Right cardiac atrium (tissue), 5 donors: ENCODE measurements at regions not wholly inside any gene's neighbourhood (a gene's known extent, or its start where the extent isn't known, plus 50 kb on each side); places are given as distances from the start of the nearest gene placed in this dataset.

Experiments
- ATAC-seq, 2 donors: fragments of 200-7000 bp; cut with Tn5 transposase; one replicate each; pipeline versions ENCODE4 v1.8.0 to v1.9.1; 2020; ENCODE audit warnings: moderate library complexity in 2 of 2, mild to moderate bottlenecking in 1 of 2
- DNase-seq, 3 donors: peaks; one replicate each; pipeline ENCODE4 v3.0.0-alpha.2; 2020
- H3K27ac ChIP-seq: one replicate; pipeline ENCODE4 v1.5.1; 2013; ENCODE audit warnings: mild to moderate bottlenecking, low read length, control low read depth, moderate library complexity
- H3K27me3 ChIP-seq: one replicate; pipeline ENCODE4 v1.6.1; 2013; ENCODE audit not compliant: control insufficient read depth, insufficient read depth
- H3K4me1 ChIP-seq: one replicate; pipeline ENCODE4 v1.6.1; 2013; ENCODE audit warnings: low read length; ENCODE audit not compliant: control insufficient read depth, insufficient read depth
- H3K4me3 ChIP-seq: one replicate; pipeline ENCODE4 v1.5.1; 2013; ENCODE audit warnings: low read length, control low read depth
- H3K9me3 ChIP-seq: one replicate; pipeline ENCODE4 v1.6.1; 2013; ENCODE audit warnings: low read length; ENCODE audit not compliant: control insufficient read depth
- WGBS: extraction: QIAGEN DNeasy Blood & Tissue Kit; methylation state at CpG from one replicate; pipeline ENCODE4 v1.1.7; 2013; 5-methylcytosine and 5-hydroxymethylcytosine counted together
- intact Hi-C, 4 donors: fragments of 100-400 bp; cut with DNase I; formaldehyde crosslinking; loops; one replicate each; pipeline versions ENCODE4 v1.11.0 to v1.14.0; 2022 to 2023
- donor health status: healthy with polysubstance abuse.
- donor health status: DM: no; HTN: yes; CAD: no.
- donor health status: DM: no; HTN: no; CAD: no.
- donor health status: DM: no; HTN: yes; CAD: no; lungs with severe emphysema.
- donor health status: DM: yes; HTN: yes; CAD: no.

GRCh38 chr3:64975147-64975546 lies 287.3 kb upstream of the ADAMTS9 start:
- 66% methylated on average over 2 of the region's 2 CpGs for WGBS
- Histone ChIP-seq H3K27ac (no peak overlapping the region), H3K4me3 (no peak overlapping the region), H3K9me3 (no peaks in the 10 kb centered on the region), H3K27me3 (no peaks in the 10 kb centered on the region), H3K4me1 (peaks cover 4% of the 10 kb centered on the region)
- ATAC-seq (peak in 1 of 2 donors; percentile 14), DNase-seq (peak; percentile 55 to 74 (median 62))
- intact Hi-C loops: no loop called here

- H3K4me1 ChIP-seq: peaks cover 4% of the 10 kb centered on the region
- H3K27me3 ChIP-seq: no peaks in the 10 kb centered on the region
- intact Hi-C loops: no loop called here
- 84% methylated on average over 5 of the region's 5 CpGs for WGBS
- ATAC-seq (no peak), DNase-seq (no peak)
- H3K27ac ChIP-seq: no peak overlapping the region
- no peak overlapping the region for H3K4me3 ChIP-seq
- no peaks in the 10 kb centered on the region for H3K9me3 ChIP-seq
Measured at GRCh38 chr3:64974401-64974800, 286.6 kb upstream of the ADAMTS9 start.

- Histone ChIP-seq H3K4me3 (no peak overlapping the region), H3K9me3 (no peaks in the 10 kb centered on the region), H3K27me3 (no peaks in the 10 kb centered on the region), H3K4me1 (peaks cover 4% of the 10 kb centered on the region), H3K27ac (no peak overlapping the region)
- ATAC-seq (no peak), DNase-seq (no peak)
- intact Hi-C loops: no loop called here
- WGBS: 70% methylated on average over 1 of the region's 1 CpG
Measured at GRCh38 chr3:64972793-64973192, 285.0 kb upstream of the ADAMTS9 start.

- Histone ChIP-seq H3K27me3 (no peaks in the 10 kb centered on the region), H3K9me3 (no peaks in the 10 kb centered on the region), H3K27ac (no peak overlapping the region), H3K4me3 (no peak overlapping the region), H3K4me1 (peaks cover 4% of the 10 kb centered on the region)
- ATAC-seq (no peak), DNase-seq (no peak)
- 92% methylated on average over 1 of the region's 1 CpG for WGBS
- intact Hi-C loops: no loop called here
Measured at GRCh38 chr3:64971602-64972001, 283.8 kb upstream of the ADAMTS9 start.

- ATAC-seq: no peak
- DNase-seq: no peak
- Histone ChIP-seq H3K4me1 (peaks cover 4% of the 10 kb centered on the region), H3K9me3 (no peaks in the 10 kb centered on the region), H3K27ac (no peak overlapping the region), H3K27me3 (no peaks in the 10 kb centered on the region), H3K4me3 (no peak overlapping the region)
- 92% methylated on average over 3 of the region's 3 CpGs for WGBS
- intact Hi-C loops: no loop called here
Measured at GRCh38 chr3:64970634-64971033, 282.8 kb upstream of the ADAMTS9 start.

- no peak for ATAC-seq
- Histone ChIP-seq H3K27ac (no peak overlapping the region), H3K4me3 (no peak overlapping the region), H3K9me3 (no peaks in the 10 kb centered on the region), H3K27me3 (no peaks in the 10 kb centered on the region), H3K4me1 (no peaks in the 10 kb centered on the region)
- DNase-seq: no peak
- intact Hi-C loops: no loop called here
Measured at GRCh38 chr3:64961301-64961700, 273.5 kb upstream of the ADAMTS9 start.

GRCh38 chr3:64958199-64958843 lies 270.5 kb upstream of the ADAMTS9 start:
- intact Hi-C loops: no loop called here
- Histone ChIP-seq H3K9me3 (no peaks in the 10 kb centered on the region), H3K27ac (no peak overlapping the region), H3K27me3 (no peaks in the 10 kb centered on the region), H3K4me1 (peaks cover 5% of the 10 kb centered on the region), H3K4me3 (no peak overlapping the region)
- ATAC-seq (no peak), DNase-seq (no peak)
- 60% methylated on average over 3 of the region's 3 CpGs for WGBS

- Histone ChIP-seq H3K27me3 (no peaks in the 10 kb centered on the region), H3K27ac (no peak overlapping the region), H3K9me3 (no peaks in the 10 kb centered on the region), H3K4me3 (no peak overlapping the region), H3K4me1 (peaks cover 5% of the 10 kb centered on the region)
- no peak for ATAC-seq
- intact Hi-C loops: no loop called here
- DNase-seq: no peak
- WGBS: 70% methylated on average over 6 of the region's 6 CpGs
Measured at GRCh38 chr3:64957408-64958198, 269.8 kb upstream of the ADAMTS9 start.

- H3K27ac ChIP-seq: no peak overlapping the region
- H3K27me3 ChIP-seq: no peaks in the 10 kb centered on the region
- H3K4me1 ChIP-seq: peaks cover 5% of the 10 kb centered on the region
- H3K9me3 ChIP-seq: no peaks in the 10 kb centered on the region
- intact Hi-C loops: no loop called here
- WGBS: 58% methylated on average over 10 of the region's 10 CpGs
- ATAC-seq (no peak), DNase-seq (no peak)
- H3K4me3 ChIP-seq: no peak overlapping the region
Measured at GRCh38 chr3:64956711-64957325, 269.0 kb upstream of the ADAMTS9 start.

- intact Hi-C loops: no loop called here
- 20% methylated on average over 4 of the region's 4 CpGs for WGBS
- DNase-seq: peak in 2 of 3 donors; percentile 25 to 51
Measured at GRCh38 chr3:64954995-64955636, 267.3 kb upstream of the ADAMTS9 start.

GRCh38 chr3:64945171-64945729 lies 257.4 kb upstream of the ADAMTS9 start:
- H3K27ac ChIP-seq: peak overlapping the region; percentile 40
- no peak overlapping the region for H3K4me3 ChIP-seq
- H3K4me1 ChIP-seq: no peaks in the 10 kb centered on the region
- no peaks in the 10 kb centered on the region for H3K9me3 ChIP-seq
- intact Hi-C loops: no loop called here
- DNase-seq (peak in 1 of 3 donors; percentile 55), ATAC-seq (peak; percentile 78 to 81)
- WGBS: 21% methylated on average over 6 of the region's 6 CpGs
- H3K27me3 ChIP-seq: no peaks in the 10 kb centered on the region

More at GRCh38 chr3:64954995-64955636, 267.3 kb upstream of the ADAMTS9 start:
- H3K27ac ChIP-seq: peak overlapping the region; percentile 45
- no peaks in the 10 kb centered on the region for H3K27me3 ChIP-seq
- H3K4me1 ChIP-seq: peaks cover 5% of the 10 kb centered on the region
- no peak overlapping the region for H3K4me3 ChIP-seq
- ATAC-seq: peak; percentile 94 to 97
- no peaks in the 10 kb centered on the region for H3K9me3 ChIP-seq
